LNCaP clone FGC (cell line): ENCODE measurements at regions not wholly inside any gene's neighbourhood (a gene's known extent, or its start where the extent isn't known, plus 50 kb on each side); places are given as distances from the start of the nearest gene placed in this dataset.

ENCODE experiments used
- DNase-seq: peaks from one replicate; pipeline ENCODE4 v3.0.0-alpha.2; 2011; ENCODE audit warnings: low read depth
- H3K4me3 ChIP-seq: 2 replicates; pipeline ENCODE4 v1.5.1; 2011; ENCODE audit warnings: mild to moderate bottlenecking, low read depth, low read length, control low read depth
- CTCF ChIP-seq: IDR thresholded peaks from 2 replicates; pipeline ENCODE4 v1.5.1; 2012; ENCODE audit warnings: mild to moderate bottlenecking; ENCODE audit not compliant: control insufficient read depth, insufficient read depth; ENCODE audit errors: extremely low read depth

- no peak overlapping the region for H3K4me3 ChIP-seq
- no peak for TF ChIP-seq CTCF
- DNase-seq = no peak
Observed at GRCh38 chr2:149972066-149972465, 384.5 kb upstream of the MMADHC start.

GRCh38 chr2:149954981-149955600, 367.5 kb upstream of the MMADHC start:
- DNase-seq = no peak
- TF ChIP-seq CTCF = no peak

GRCh38 chr2:149953627-149954026, 366.1 kb upstream of the MMADHC start:
- DNase-seq = no peak
- H3K4me3 ChIP-seq = no peak overlapping the region
- no peak for TF ChIP-seq CTCF

More at GRCh38 chr2:149954981-149955600, 367.5 kb upstream of the MMADHC start:
- H3K4me3 ChIP-seq = no peak overlapping the region

DNA sequence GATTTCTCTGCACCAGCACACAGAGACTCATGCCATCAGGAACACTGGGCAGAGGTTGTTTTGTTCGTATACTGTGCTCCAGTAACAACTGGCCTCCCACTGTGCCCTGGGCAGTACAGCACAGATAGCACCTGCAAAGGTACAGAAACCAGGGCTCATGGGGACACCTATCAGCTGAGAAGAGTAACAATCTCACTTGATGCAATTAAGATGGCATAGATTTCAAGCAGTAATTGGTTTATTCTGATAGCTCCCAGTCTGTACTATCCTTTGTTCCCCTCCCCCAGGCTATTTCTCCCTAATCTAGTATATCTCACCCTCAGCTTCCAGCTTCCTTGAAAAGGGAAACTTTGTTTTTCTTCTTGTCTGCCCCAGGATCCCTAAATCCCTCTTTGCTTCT, 343.9 kb upstream of the MMADHC start:
- DNase-seq = no peak
- no peak for TF ChIP-seq CTCF
- no peak overlapping the region for H3K4me3 ChIP-seq

DNA sequence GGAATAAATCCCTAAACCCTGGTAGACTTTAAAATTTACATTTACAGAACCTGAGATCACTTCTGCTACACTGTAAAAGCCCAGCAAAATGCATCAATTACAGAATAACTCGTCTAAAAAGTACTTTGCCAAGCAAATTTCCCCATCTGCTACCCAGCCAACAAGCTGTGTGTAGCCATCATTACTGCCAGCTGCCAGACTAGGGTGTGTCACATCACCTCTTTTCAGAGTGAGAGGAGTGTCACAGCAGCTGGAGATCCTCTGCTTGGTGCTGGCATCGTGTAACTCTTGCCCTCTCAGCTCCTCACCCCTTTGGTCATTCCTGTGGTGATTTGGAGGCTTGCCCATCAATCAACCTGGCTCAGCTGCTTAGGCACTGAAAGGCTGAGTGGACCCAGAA, 340.4 kb upstream of the MMADHC start:
- TF ChIP-seq CTCF = no peak
- no peak for DNase-seq
- H3K4me3 ChIP-seq = no peak overlapping the region

GRCh38 chr2:149926149-149926548, 338.6 kb upstream of the MMADHC start:
- DNase-seq = no peak
- TF ChIP-seq CTCF = no peak
- H3K4me3 ChIP-seq = no peak overlapping the region

GRCh38 chr2:149924549-149925213, 337.1 kb upstream of the MMADHC start:
- no peak overlapping the region for H3K4me3 ChIP-seq
- no peak for DNase-seq
- TF ChIP-seq CTCF = no peak
